ENCODE measurements at regions not wholly inside any gene's neighbourhood (a gene's known extent, or its start where the extent isn't known, plus 50 kb on each side); places are given as distances from the start of the nearest gene placed in this dataset.

- Histone ChIP-seq H3K9ac (ENCODE audit: insufficient read depth in 1 of 2, low read depth in 2 of 2, low read length in 2 of 2) (no peak overlapping the region), H3K4me2 (ENCODE audit: insufficient read depth, low read length) (no peak overlapping the region), H4K20me1 (replicated peaks; ENCODE audit: control insufficient read depth, insufficient read depth, low read length) (no peaks in the 10 kb centered on the region), H3K9me1 (ENCODE audit: control insufficient read depth, insufficient read depth, low read length) (no peaks in the 10 kb centered on the region), H2AFZ (ENCODE audit: low read depth, low read length) (no peak overlapping the region), H3K27ac (ENCODE audit: extremely low read depth, low read depth, low read length) (no peak overlapping the region), H3K9me3 (replicated peaks; ENCODE audit: control insufficient read depth, insufficient read depth, low read depth, low read length) (no peaks in the 10 kb centered on the region), H3K4me1 (replicated peaks in 1 of 2; ENCODE audit: control insufficient read depth in 2 of 2, insufficient read depth in 2 of 2, low read length in 2 of 2) (no peaks in the 10 kb centered on the region), H3K79me2 (ENCODE audit: control insufficient read depth, insufficient read depth, low read length) (no peaks in the 10 kb centered on the region), H3K36me3 (ENCODE audit: control insufficient read depth, insufficient read depth, low read length) (no peaks in the 10 kb centered on the region), H3K27me3 (ENCODE audit: control insufficient read depth in 2 of 2, insufficient read depth in 2 of 2, low read length in 2 of 2) (no peaks in the 10 kb centered on the region), H3K4me3 (no peak overlapping the region)
- BruUV-seq (replicated peaks): no TSS peak
- TF ChIP-seq KAT7 (CRISPR knock-in tag; IDR thresholded peaks at IDR 0.05; ENCODE audit: borderline replicate concordance): no peak
- no peak for TF ChIP-seq NFATC3 (IDR thresholded peaks at IDR 0.05)
- no peak for TF ChIP-seq ZNF165 (CRISPR knock-in tag; IDR thresholded peaks at IDR 0.05; ENCODE audit: borderline replicate concordance)
- TF ChIP-seq EHMT2 (IDR thresholded peaks at IDR 0.05): no peak
- no peak for TF ChIP-seq HMG20A (CRISPR knock-in tag; conservative IDR thresholded peaks at IDR 0.05)
- TF ChIP-seq TAF15 (IDR thresholded peaks at IDR 0.05; ENCODE audit: low read depth, low read length): no peak
- no peak for TF ChIP-seq ZBTB1 (CRISPR knock-in tag; IDR thresholded peaks at IDR 0.05; ENCODE audit: borderline replicate concordance, low read depth)
- TF ChIP-seq ZNF778 (CRISPR knock-in tag; IDR thresholded peaks at IDR 0.05): no peak
- no peak for TF ChIP-seq ZFP30 (CRISPR knock-in tag; IDR thresholded peaks at IDR 0.05; ENCODE audit: borderline replicate concordance)
- TF ChIP-seq ZNF175 (CRISPR knock-in tag; IDR thresholded peaks at IDR 0.05; ENCODE audit: low read depth): no peak
- TF ChIP-seq NR3C1 (CRISPR knock-in tag; IDR thresholded peaks at IDR 0.05): no peak
- no peak for TF ChIP-seq TFAM (CRISPR knock-in tag; conservative IDR thresholded peaks at IDR 0.05)
- in situ Hi-C loops (cut with MboI): no loop called here
- ChIA-PET CTCF (ENCODE audit: low intra/inter-chr PET ratio) (no interaction called here), POLR2A (no interaction called here)
- intact Hi-C loops (cut with micrococcal nuclease): no loop called here
- no peak for DNase-seq (ENCODE audit: extremely low read depth in 1 of 4, low spot score in 3 of 4)
- FAIRE-seq: no peak
- no peak for ATAC-seq
Measured at GRCh38 chr2:154549869-154550268, 148.6 kb upstream of the KCNJ3 start.

All from K562 (cell line).